IMR-90 (cell line): ENCODE measurements at regions not wholly inside any gene's neighbourhood (a gene's known extent, or its start where the extent isn't known, plus 50 kb on each side); places are given as distances from the start of the nearest gene placed in this dataset.
"Not testable (repeated sequence)": the region's sequence is repeated elsewhere in the genome, so short reads cannot be mapped to it uniquely, and the experiment has no call there.

Experiments
- ATAC-seq: fragments of 200-7000 bp; cut with Tn5 transposase; 2 replicates; pipeline ENCODE4 v1.9.1; 2020; ENCODE audit warnings: low read depth, mild to moderate bottlenecking, moderate library complexity
- BruUV-seq: library from RNA; stranded (reverse); fragments of 400-500 nt; replicated peaks from 2 replicates; lab custom pipeline; 2021; lab: Mats Ljungman, UMichigan
- CTCF ChIA-PET: fragments of 300-600 bp; formaldehyde crosslinking; extraction: SDS; loops from one replicate; lab custom pipeline; 2021; ENCODE audit warnings: antibody characterized with exemption; lab: Yijun Ruan, JAX
- POLR2A ChIA-PET: fragments of 300-600 bp; sonication (Branson Sonifier 250); formaldehyde crosslinking; loops from one replicate; lab custom pipeline; 2022; ENCODE audit warnings: antibody characterized with exemption; ENCODE audit not compliant: unreplicated experiment; lab: Charles Lee
- DNase-seq: peaks from one replicate; pipeline ENCODE4 v3.0.0; 2013
- H2AFZ ChIP-seq: replicated peaks from 2 replicates; pipeline ENCODE3; 2013; ENCODE audit warnings: low read length, mild to moderate bottlenecking; ENCODE audit not compliant: poor library complexity
- H2AK5ac ChIP-seq: 2 replicates; pipeline ENCODE4 v1.6.1; 2013; ENCODE audit warnings: low read depth, low read length, inconsistent platforms
- H2AK9ac ChIP-seq: replicated peaks from 2 replicates; pipeline ENCODE3; 2013; ENCODE audit warnings: mild to moderate bottlenecking, low read depth, low read length, moderate library complexity; ENCODE audit not compliant: poor library complexity
- H2BK120ac ChIP-seq: 2 replicates; pipeline ENCODE4 v1.6.1; 2013; ENCODE audit warnings: low read depth, low read length, inconsistent platforms
- H2BK15ac ChIP-seq: 3 replicates; pipeline ENCODE4 v1.6.1; 2013; ENCODE audit warnings: low read depth, low read length, inconsistent platforms
- H2BK20ac ChIP-seq: 2 replicates; pipeline ENCODE4 v1.6.1; 2013; ENCODE audit warnings: low read depth, mild to moderate bottlenecking, inconsistent platforms, low read length, moderate library complexity
- H2BK5ac ChIP-seq: 2 replicates; pipeline ENCODE4 v1.6.1; 2013; ENCODE audit warnings: mild to moderate bottlenecking, low read depth, low read length, inconsistent platforms; ENCODE audit not compliant: poor library complexity, severe bottlenecking
- H3K14ac ChIP-seq: replicated peaks from 2 replicates; pipeline ENCODE4 v1.6.1; 2013; ENCODE audit warnings: low read depth, low read length, inconsistent platforms
- H3K18ac ChIP-seq: 2 replicates; pipeline ENCODE4 v1.6.1; 2013; ENCODE audit warnings: low read depth, low read length, control low read depth
- H3K23ac ChIP-seq: 2 replicates; pipeline ENCODE4 v1.6.1; 2013; ENCODE audit warnings: low read depth, low read length, inconsistent platforms
- H3K27ac ChIP-seq: 2 replicates; pipeline ENCODE4 v1.5.1; 2013; ENCODE audit warnings: mild to moderate bottlenecking, control low read depth, low read length; ENCODE audit not compliant: insufficient read depth
- H3K27me3 ChIP-seq: 2 replicates; pipeline ENCODE4 v1.6.1; 2013; ENCODE audit warnings: low read length; ENCODE audit not compliant: control insufficient read depth, insufficient read depth
- H3K36me3 ChIP-seq: 2 replicates; pipeline ENCODE4 v1.6.1; 2013; ENCODE audit warnings: low read length, mixed read lengths; ENCODE audit not compliant: control insufficient read depth, insufficient read depth
- H3K4ac ChIP-seq: 2 replicates; pipeline ENCODE4 v1.6.1; 2013; ENCODE audit warnings: low read depth, low read length, inconsistent platforms
- H3K4me1 ChIP-seq: 2 replicates; pipeline ENCODE4 v1.6.1; 2013; ENCODE audit warnings: low read length, mixed read lengths; ENCODE audit not compliant: control insufficient read depth, insufficient read depth
- H3K4me2 ChIP-seq: 2 replicates; pipeline ENCODE4 v1.6.1; 2013; ENCODE audit warnings: low read depth, mild to moderate bottlenecking, control low read depth, low read length, moderate library complexity
- H3K4me3 ChIP-seq: 2 replicates; pipeline ENCODE4 v1.5.1; 2013; ENCODE audit warnings: low read depth, mild to moderate bottlenecking, control low read depth, low read length, moderate library complexity; ENCODE audit not compliant: insufficient read depth
- H3K56ac ChIP-seq: 2 replicates; pipeline ENCODE4 v1.6.1; 2013; ENCODE audit warnings: low read length, inconsistent platforms; ENCODE audit not compliant: insufficient read depth; ENCODE audit errors: extremely low read depth
- H3K79me1 ChIP-seq, 2 experiments: 2 replicates each; pipeline ENCODE4 v1.6.1; 2013; ENCODE audit warnings: low read length in 2 of 2, inconsistent platforms in 1 of 2, low read depth in 1 of 2
- H3K9ac ChIP-seq: 2 replicates; pipeline ENCODE4 v1.6.1; 2013; ENCODE audit warnings: low read depth, low read length, control low read depth
- H3K9me1 ChIP-seq: 2 replicates; pipeline ENCODE4 v1.6.1; 2013; ENCODE audit warnings: low read length, inconsistent platforms; ENCODE audit not compliant: insufficient read depth
- H3K9me3 ChIP-seq: 2 replicates; pipeline ENCODE4 v1.6.1; 2013; ENCODE audit warnings: low read length; ENCODE audit not compliant: control insufficient read depth, insufficient read depth
- H4K20me1 ChIP-seq: 2 replicates; pipeline ENCODE4 v1.6.1; 2013; ENCODE audit warnings: low read length, inconsistent platforms; ENCODE audit not compliant: insufficient read depth
- H4K5ac ChIP-seq: 2 replicates; pipeline ENCODE4 v1.6.1; 2013; ENCODE audit warnings: mild to moderate bottlenecking, low read depth, low read length, control low read depth
- H4K8ac ChIP-seq, 2 experiments: 2 replicates each; pipeline ENCODE4 v1.6.1; 2013; ENCODE audit warnings: low read depth in 2 of 2, low read length in 2 of 2, control low read depth in 1 of 2, inconsistent platforms in 1 of 2
- H4K91ac ChIP-seq: 2 replicates; pipeline ENCODE4 v1.6.1; 2013; ENCODE audit warnings: low read depth, low read length, inconsistent platforms; ENCODE audit not compliant: insufficient read depth
- WGBS, 2 experiments: methylation state at CpG; one replicate each; pipeline versions ENCODE4 v1.1.5 to v1.1.7; 2013; ENCODE audit warnings: missing lambda C conversion rate in 2 of 2; ENCODE audit not compliant: insufficient read length in 1 of 2; ENCODE audit errors: extremely low coverage in 2 of 2; 5-methylcytosine and 5-hydroxymethylcytosine counted together
- dilution Hi-C: fragments of 300-500 bp; cut with HindIII; formaldehyde crosslinking; loops from one replicate; pipeline ENCODE4 v1.14.3; 2018; ENCODE audit warnings: low sequenced_read_pairs; ENCODE audit not compliant: unreplicated experiment
- in situ Hi-C: fragments of 300-500 bp; cut with MboI; formaldehyde crosslinking; loops from 3 replicates; pipeline ENCODE4 v1.14.3; 2019; ENCODE audit warnings: low sequenced_read_pairs, inconsistent platforms, mixed read lengths
- intact Hi-C: fragments of 100-400 bp; cut with micrococcal nuclease; formaldehyde crosslinking; loops from 2 replicates; pipeline ENCODE4 v1.10.0; 2022

- ATAC-seq, H3K56ac ChIP-seq, H4K20me1 ChIP-seq, H3K4me1 ChIP-seq, H4K5ac ChIP-seq, H3K27me3 ChIP-seq, H3K14ac ChIP-seq, H4K91ac ChIP-seq, H3K4ac ChIP-seq, H2AK5ac ChIP-seq, H2BK120ac ChIP-seq, DNase-seq, H3K27ac ChIP-seq, H4K8ac ChIP-seq, in situ Hi-C loops, intact Hi-C loops, dilution Hi-C loops, H2BK5ac ChIP-seq, H2AK9ac ChIP-seq, H3K4me3 ChIP-seq, H3K23ac ChIP-seq, H2BK20ac ChIP-seq, H2AFZ ChIP-seq, H3K9ac ChIP-seq, H3K4me2 ChIP-seq, H3K18ac ChIP-seq, BruUV-seq, H3K36me3 ChIP-seq, H2BK15ac ChIP-seq, H3K79me1 ChIP-seq, POLR2A ChIA-PET, H3K9me1 ChIP-seq, CTCF ChIA-PET: not testable (repeated sequence)
- no CpG with 5 or more reads among the region's 1 CpG for WGBS, 2 experiments
- peaks cover 24% of the 10 kb centered on the region for H3K9me3 ChIP-seq
Observed at GRCh38 chr4:49222810-49223209, 236.7 kb downstream of the CWH43 start.

GRCh38 chr4:49226216-49226866, 240.3 kb downstream of the CWH43 start:
- H3K4me1 ChIP-seq, H4K20me1 ChIP-seq, DNase-seq, H4K8ac ChIP-seq, H2AK5ac ChIP-seq, H3K27me3 ChIP-seq, H3K9me1 ChIP-seq, H3K18ac ChIP-seq, intact Hi-C loops, dilution Hi-C loops, H2BK120ac ChIP-seq, H2AK9ac ChIP-seq, H3K9ac ChIP-seq, H4K5ac ChIP-seq, H2AFZ ChIP-seq, H2BK20ac ChIP-seq, H3K4me3 ChIP-seq, H3K4me2 ChIP-seq, H3K23ac ChIP-seq, POLR2A ChIA-PET, BruUV-seq, in situ Hi-C loops, H3K56ac ChIP-seq, H3K36me3 ChIP-seq, H4K91ac ChIP-seq, H3K9me3 ChIP-seq, ATAC-seq, CTCF ChIA-PET, H3K14ac ChIP-seq, H2BK15ac ChIP-seq, H3K79me1 ChIP-seq, H2BK5ac ChIP-seq, H3K4ac ChIP-seq, H3K27ac ChIP-seq: not testable (repeated sequence)
- WGBS, 2 experiments, result 47% methylated on average over 2 of the region's 6 CpGs; no CpG with 5 or more reads in 1 of the 2 experiments
